PC-3 (cell line): ENCODE measurements at regions not wholly inside any gene's neighbourhood (a gene's known extent, or its start where the extent isn't known, plus 50 kb on each side); places are given as distances from the start of the nearest gene placed in this dataset.

Experiments
- ATAC-seq: fragments of 200-7000 bp; cut with Tn5 transposase; 2 replicates; pipeline ENCODE4 v1.9.1; 2020; ENCODE audit warnings: mild to moderate bottlenecking, moderate library complexity
- BruUV-seq: library from RNA; stranded (reverse); fragments of 400-500 nt; replicated peaks from 2 replicates; lab custom pipeline; 2021; lab: Mats Ljungman, UMichigan
- CTCF ChIA-PET: fragments of 300-600 bp; sonication (Branson Sonifier 250); formaldehyde crosslinking; loops from one replicate; lab custom pipeline; 2022; ENCODE audit warnings: antibody characterized with exemption; lab: Charles Lee
- POLR2A ChIA-PET: fragments of 300-600 bp; sonication (Branson Sonifier 250); formaldehyde crosslinking; loops from one replicate; lab custom pipeline; 2022; ENCODE audit warnings: antibody characterized with exemption; ENCODE audit not compliant: unreplicated experiment; lab: Charles Lee
- DNase-seq: peaks from one replicate; pipeline ENCODE4 v3.0.0-alpha.2; 2015
- H2AFZ ChIP-seq: fragments of 300-600 bp; sonication (generic); 2 replicates; pipeline ENCODE4 v1.6.0; 2016; ENCODE audit warnings: antibody characterized with exemption, low read length
- H3F3A ChIP-seq: fragments of 300-600 bp; sonication (generic); one replicate; pipeline ENCODE4 v1.6.0; 2017; ENCODE audit warnings: antibody characterized with exemption, low read length, control low read depth, mild to moderate bottlenecking; ENCODE audit not compliant: unreplicated experiment
- H3K27ac ChIP-seq: fragments of 300-600 bp; sonication (generic); 2 replicates; pipeline ENCODE4 v1.5.1; 2016; ENCODE audit warnings: mild to moderate bottlenecking, low read length
- H3K27me3 ChIP-seq: fragments of 300-600 bp; sonication (generic); 2 replicates; pipeline ENCODE4 v1.6.1; 2016; ENCODE audit warnings: low read length, mixed read lengths
- H3K36me3 ChIP-seq: fragments of 300-600 bp; sonication (generic); 2 replicates; pipeline ENCODE4 v1.6.1; 2016; ENCODE audit warnings: low read depth, mixed run types, low read length, mixed read lengths
- H3K4me1 ChIP-seq: fragments of 300-600 bp; sonication (generic); 2 replicates; pipeline ENCODE4 v1.5.1; 2016; ENCODE audit warnings: low read length; ENCODE audit not compliant: insufficient read depth
- H3K4me2 ChIP-seq: fragments of 300-600 bp; sonication (generic); 2 replicates; pipeline ENCODE4 v1.6.0; 2016; ENCODE audit warnings: low read length
- H3K4me3 ChIP-seq: fragments of 300-600 bp; sonication (generic); 2 replicates; pipeline ENCODE4 v1.5.1; 2016; ENCODE audit warnings: mild to moderate bottlenecking, low read length, mixed read lengths
- H3K79me2 ChIP-seq: fragments of 300-600 bp; sonication (generic); 2 replicates; pipeline ENCODE4 v1.6.1; 2017; ENCODE audit warnings: low read length, mixed read lengths
- H3K9ac ChIP-seq: fragments of 300-600 bp; sonication (generic); 2 replicates; pipeline ENCODE4 v1.6.0; 2016; ENCODE audit warnings: mild to moderate bottlenecking, low read length
- H3K9me2 ChIP-seq: fragments of 300-600 bp; sonication (generic); replicated peaks from 2 replicates; pipeline ENCODE4 v1.6.1; 2016; ENCODE audit warnings: mixed run types, low read length, mixed read lengths
- H3K9me3 ChIP-seq: fragments of 300-600 bp; sonication (generic); 2 replicates; pipeline ENCODE4 v1.6.1; 2016; ENCODE audit warnings: low read length, mixed read lengths
- H4K20me1 ChIP-seq: fragments of 300-600 bp; sonication (generic); 2 replicates; pipeline ENCODE4 v1.6.1; 2016; ENCODE audit warnings: low read length, mixed read lengths
- EZH2 ChIP-seq: fragments of 300-600 bp; sonication (generic); IDR thresholded peaks from one replicate; pipeline ENCODE4 v1.6.1; 2017; ENCODE audit warnings: antibody characterized with exemption, mild to moderate bottlenecking, low read length; ENCODE audit not compliant: unreplicated experiment
- EZH2phosphoT487 ChIP-seq: fragments of 300-600 bp; sonication (generic); IDR thresholded peaks from 2 replicates; pipeline ENCODE4 v1.6.1; 2018; ENCODE audit warnings: mild to moderate bottlenecking, antibody characterized with exemption, low read length, borderline replicate concordance
- intact Hi-C: fragments of 100-400 bp; cut with micrococcal nuclease; formaldehyde crosslinking; loops from 2 replicates; pipeline ENCODE4 v1.9.0; 2023
- TF ChIP-seq, protein P1 (sequence below): fragments of 300-600 bp; sonication (generic); conservative IDR thresholded peaks from 2 replicates; pipeline ENCODE4 v1.5.1; 2017; ENCODE audit warnings: antibody characterized with exemption, low read depth, mild to moderate bottlenecking, low read length

DNA sequence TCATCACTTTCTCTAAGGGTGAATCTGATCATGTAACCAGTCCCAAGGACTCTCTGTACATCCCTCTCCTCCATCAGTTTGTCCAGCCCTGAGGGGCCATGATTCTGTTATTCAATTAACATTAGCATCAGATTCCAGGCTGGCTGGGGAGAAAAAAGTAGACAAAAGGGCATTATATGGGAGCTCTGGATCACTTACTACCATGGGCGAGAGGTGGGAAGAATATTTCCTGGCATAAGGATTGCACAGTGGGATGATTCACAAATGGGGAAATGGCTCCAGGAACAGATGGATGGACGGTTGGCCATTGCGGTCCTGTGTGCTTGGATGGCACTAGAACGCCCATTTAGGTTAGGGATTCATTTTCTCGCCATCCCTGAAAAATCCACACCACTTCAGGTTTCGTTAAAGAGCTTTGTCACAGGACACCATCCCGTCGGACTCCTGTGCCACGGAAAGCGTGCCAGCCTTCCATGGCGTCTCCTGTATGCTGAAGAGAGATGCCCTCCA is 112.6 kb downstream of the THBS2 start:
- DNase-seq (no peak), ATAC-seq (no peak)
- H3K4me1 ChIP-seq = no peaks in the 10 kb centered on the region
- H3K9me3 ChIP-seq = no peaks in the 10 kb centered on the region
- TF ChIP-seq EZH2phosphoT487 = no peak
- no peak for TF ChIP-seq EZH2
- TF ChIP-seq, protein P1, sequence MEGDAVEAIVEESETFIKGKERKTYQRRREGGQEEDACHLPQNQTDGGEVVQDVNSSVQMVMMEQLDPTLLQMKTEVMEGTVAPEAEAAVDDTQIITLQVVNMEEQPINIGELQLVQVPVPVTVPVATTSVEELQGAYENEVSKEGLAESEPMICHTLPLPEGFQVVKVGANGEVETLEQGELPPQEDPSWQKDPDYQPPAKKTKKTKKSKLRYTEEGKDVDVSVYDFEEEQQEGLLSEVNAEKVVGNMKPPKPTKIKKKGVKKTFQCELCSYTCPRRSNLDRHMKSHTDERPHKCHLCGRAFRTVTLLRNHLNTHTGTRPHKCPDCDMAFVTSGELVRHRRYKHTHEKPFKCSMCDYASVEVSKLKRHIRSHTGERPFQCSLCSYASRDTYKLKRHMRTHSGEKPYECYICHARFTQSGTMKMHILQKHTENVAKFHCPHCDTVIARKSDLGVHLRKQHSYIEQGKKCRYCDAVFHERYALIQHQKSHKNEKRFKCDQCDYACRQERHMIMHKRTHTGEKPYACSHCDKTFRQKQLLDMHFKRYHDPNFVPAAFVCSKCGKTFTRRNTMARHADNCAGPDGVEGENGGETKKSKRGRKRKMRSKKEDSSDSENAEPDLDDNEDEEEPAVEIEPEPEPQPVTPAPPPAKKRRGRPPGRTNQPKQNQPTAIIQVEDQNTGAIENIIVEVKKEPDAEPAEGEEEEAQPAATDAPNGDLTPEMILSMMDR = no peak
- H4K20me1 ChIP-seq = no peaks in the 10 kb centered on the region
- ChIA-PET CTCF (no interaction called here), POLR2A (no interaction called here)
- H2AFZ ChIP-seq = no peak overlapping the region
- H3K4me2 ChIP-seq = no peak overlapping the region
- H3K79me2 ChIP-seq = no peaks in the 10 kb centered on the region
- BruUV-seq = no TSS peak
- no peaks in the 10 kb centered on the region for H3K27me3 ChIP-seq
- H3K36me3 ChIP-seq = no peaks in the 10 kb centered on the region
- no peak overlapping the region for H3K27ac ChIP-seq
- no peaks in the 10 kb centered on the region for H3K9me2 ChIP-seq
- H3K9ac ChIP-seq = no peak overlapping the region
- H3K4me3 ChIP-seq = no peak overlapping the region
- intact Hi-C loops = no loop called here
- no peaks in the 10 kb centered on the region for H3F3A ChIP-seq

DNA sequence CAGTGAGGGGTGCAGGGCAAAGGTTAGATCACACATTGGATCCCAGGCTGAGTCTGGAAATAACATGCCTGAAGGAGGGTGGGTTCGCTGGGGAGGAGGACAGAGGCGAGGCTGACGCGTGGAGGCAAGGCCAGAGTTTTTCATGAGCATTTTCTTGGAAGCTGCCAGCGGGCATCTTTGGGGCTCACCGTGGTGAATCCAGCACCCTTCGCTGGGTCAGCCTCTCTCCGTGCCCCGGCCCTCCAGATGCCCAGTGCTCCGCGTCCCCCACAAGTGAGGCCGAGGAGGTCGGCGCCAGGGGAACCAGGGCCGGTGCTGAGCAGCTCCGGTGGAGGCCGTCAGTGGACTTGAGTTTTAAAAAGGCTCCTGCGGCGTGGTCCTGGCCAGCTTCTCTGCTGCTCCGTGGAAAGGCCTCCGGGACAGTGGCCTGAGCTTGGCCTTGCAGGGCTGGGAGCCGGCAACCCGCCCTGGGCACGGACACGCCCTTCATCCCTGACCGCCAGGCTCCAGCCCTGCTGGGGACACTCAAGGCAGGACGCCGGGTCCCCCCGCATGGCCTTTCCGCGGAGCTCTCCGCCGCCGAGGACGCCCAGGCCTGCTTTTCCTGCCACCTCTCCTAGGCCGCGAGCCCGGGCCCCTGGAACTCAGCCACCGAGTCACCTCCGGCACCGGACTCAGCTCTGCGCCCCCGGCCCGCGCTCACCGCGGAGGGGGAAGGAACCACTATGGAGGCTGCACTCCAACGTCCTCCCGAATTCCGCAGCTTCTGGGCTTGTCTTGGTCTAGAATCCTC is 114.3 kb downstream of the THBS2 start:
- Histone ChIP-seq H3K9me2 (no peaks in the 10 kb centered on the region), H3K9me3 (no peaks in the 10 kb centered on the region), H4K20me1 (no peaks in the 10 kb centered on the region), H3K79me2 (no peaks in the 10 kb centered on the region), H3K4me2 (no peak overlapping the region), H2AFZ (no peak overlapping the region), H3K27me3 (no peaks in the 10 kb centered on the region), H3K4me1 (no peaks in the 10 kb centered on the region), H3K9ac (no peak overlapping the region), H3K27ac (no peak overlapping the region), H3F3A (no peaks in the 10 kb centered on the region), H3K4me3 (no peak overlapping the region), H3K36me3 (no peaks in the 10 kb centered on the region)
- POLR2A ChIA-PET = no interaction called here
- no TSS peak for BruUV-seq
- CTCF ChIA-PET = no interaction called here
- intact Hi-C loops = no loop called here
- ATAC-seq = no peak
- TF ChIP-seq, protein P1 = no peak
- TF ChIP-seq EZH2phosphoT487 (no peak), EZH2 (no peak)
- DNase-seq = no peak

DNA sequence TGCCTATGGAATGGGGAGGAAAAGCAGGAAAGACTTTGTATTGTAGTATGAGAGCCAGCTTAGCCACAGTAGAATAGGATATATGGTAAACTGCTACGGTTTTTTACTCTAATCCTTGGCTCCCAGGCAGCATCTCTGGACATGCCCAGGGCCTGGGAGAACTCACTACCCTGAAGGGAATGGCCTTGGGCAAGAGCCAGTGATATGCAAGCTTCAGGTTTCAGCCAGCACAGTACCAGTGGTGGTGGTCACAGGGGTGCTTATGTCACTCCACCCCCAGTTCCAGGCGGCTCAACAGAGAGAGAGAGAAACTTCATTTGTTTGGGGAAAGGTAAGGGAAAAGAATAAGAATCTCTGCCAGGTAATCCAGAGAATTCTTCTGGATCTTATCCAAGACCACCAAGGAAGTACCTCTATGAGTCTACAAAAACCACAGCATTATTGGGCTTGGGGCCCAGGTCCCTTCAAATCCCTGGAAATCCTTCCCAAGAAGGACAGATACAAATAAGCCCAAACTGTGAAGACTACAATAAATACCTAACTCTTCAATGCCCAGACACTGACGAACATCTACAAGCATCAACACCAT is 121.2 kb downstream of the THBS2 start:
- no peak for DNase-seq
- no peaks in the 10 kb centered on the region for H3K27me3 ChIP-seq
- H3K4me1 ChIP-seq = no peaks in the 10 kb centered on the region
- no peak overlapping the region for H3K4me3 ChIP-seq
- ATAC-seq = no peak
- H3K9me3 ChIP-seq = no peaks in the 10 kb centered on the region
- no peaks in the 10 kb centered on the region for H3K9me2 ChIP-seq
- H4K20me1 ChIP-seq = no peaks in the 10 kb centered on the region
- H2AFZ ChIP-seq = no peak overlapping the region
- no peak overlapping the region for H3K9ac ChIP-seq
- no peaks in the 10 kb centered on the region for H3K79me2 ChIP-seq
- TF ChIP-seq, protein P1 = no peak
- TF ChIP-seq EZH2phosphoT487 (no peak), EZH2 (no peak)
- H3F3A ChIP-seq = no peaks in the 10 kb centered on the region
- H3K27ac ChIP-seq = no peak overlapping the region
- H3K36me3 ChIP-seq = no peaks in the 10 kb centered on the region
- ChIA-PET POLR2A (no interaction called here), CTCF (no interaction called here)
- H3K4me2 ChIP-seq = no peak overlapping the region
- BruUV-seq = no TSS peak
- intact Hi-C loops = no loop called here
